ENCODE measurements at regions not wholly inside any gene's neighbourhood (a gene's known extent, or its start where the extent isn't known, plus 50 kb on each side); places are given as distances from the start of the nearest gene placed in this dataset.

DNA sequence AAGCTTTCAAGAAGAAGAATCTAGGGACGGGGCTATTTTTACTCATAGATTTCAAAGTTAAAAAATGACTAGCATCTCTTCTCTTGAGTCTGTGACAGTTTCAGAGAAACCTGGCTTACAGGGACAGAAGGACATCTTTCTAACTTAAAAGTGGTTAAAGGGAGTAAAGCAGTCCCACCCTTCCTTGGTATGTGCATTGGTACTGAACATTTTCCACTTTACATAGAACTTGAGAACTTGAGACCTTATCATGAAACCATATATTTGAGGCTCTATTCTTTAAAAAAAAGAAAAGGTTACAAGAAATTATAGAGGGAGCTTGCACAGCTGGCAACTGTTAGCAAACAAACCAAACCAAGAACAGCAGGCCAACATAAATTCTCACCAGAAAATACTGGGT is 73.4 kb upstream of the GAREM1 start:
- DNase-seq (ENCODE audit: low read depth): no peak

DNA sequence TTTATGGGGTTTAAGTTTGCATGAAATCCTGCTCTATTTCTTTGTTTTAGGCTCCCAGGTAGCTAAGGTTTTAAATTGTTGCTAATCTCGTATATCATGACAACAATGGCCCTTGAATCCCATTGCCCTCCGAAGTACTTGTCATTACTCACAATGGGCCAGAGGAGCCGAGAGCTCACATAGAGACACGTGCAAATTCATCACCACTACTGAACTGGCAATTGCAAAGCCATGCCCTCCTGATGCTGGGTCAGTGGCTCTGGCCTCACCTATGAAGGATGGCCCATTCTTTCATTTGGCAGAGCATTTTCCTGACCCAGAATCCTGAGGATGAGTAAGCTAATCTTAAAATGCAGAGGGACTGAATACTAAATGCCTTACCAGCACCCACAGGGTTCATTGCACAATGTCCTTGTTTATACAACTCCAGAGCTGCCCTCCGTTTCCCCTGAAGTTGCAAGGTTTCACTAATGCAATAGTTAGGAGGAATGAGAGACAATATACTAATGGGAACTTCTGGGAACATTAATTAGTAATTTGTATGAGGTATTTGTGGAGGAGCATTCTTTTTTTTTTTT is 71.6 kb upstream of the GAREM1 start:
- peak; percentile 45 for DNase-seq (ENCODE audit: low read depth)

DNA sequence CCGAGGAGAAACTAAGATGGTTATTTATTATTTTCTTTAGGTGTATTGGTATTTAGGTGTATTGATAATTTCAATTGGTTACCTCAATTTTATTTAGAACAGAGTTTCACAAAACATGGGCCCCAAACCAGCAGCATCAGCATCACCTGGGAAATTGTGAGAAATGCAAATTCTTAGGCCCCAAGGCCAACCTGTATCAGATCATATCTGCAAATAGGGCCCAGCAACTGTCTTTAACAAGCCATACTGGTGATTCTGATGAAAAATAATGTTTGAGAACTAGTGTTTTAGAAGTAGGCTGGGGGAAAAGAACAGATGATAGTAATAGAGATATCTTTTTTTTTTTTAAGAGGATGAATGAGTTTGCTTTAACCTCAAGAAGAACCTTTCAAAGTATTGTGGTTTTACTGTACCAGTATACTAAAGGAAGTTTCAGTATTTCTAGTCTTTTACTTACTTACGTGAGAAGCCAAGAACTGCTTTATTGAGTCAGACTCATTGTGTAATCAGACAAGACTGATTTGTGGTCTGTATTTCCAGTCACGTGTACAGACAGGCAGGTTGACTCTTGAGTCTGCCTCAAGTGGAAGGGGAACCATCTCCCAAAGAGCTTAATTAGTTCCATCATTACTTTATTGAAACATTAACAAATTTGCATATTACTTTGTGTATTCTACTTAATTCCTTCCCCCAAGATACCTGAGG is 60.4 kb upstream of the GAREM1 start:
- peak; percentile 74 for DNase-seq (ENCODE audit: low read depth)

DNA sequence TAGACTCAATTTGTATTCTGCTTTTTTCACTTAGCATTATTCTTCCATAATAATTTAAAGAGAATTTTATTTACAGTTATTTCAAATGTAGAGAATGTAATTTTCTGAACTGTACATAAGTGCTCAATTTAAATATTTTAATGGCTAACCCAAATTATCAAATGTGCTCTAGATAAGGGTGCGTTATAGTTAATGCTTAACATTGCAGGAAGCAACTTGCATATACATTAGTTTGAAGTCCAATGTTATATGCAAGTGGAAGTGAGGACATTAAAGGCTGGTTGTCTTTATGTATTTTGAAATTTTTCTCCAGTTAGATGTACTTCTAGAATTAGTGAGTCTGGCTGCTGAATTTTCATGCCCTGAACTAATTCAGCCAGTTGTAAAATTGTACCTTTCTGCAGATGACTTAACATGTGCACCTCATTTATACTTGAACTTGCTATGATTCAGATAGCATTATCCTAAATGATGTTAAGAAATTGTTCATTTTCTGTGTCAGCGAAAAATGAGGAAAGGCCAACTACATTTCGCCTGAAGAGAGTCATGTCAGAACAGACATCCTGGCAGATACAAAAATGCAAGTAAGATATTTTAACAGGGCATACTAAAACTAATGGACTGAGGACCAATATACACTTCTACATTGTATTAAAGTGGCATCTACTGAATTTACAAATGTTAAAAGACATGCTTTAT is 59.2 kb upstream of the GAREM1 start:
- no peak for DNase-seq (ENCODE audit: low read depth)

DNA sequence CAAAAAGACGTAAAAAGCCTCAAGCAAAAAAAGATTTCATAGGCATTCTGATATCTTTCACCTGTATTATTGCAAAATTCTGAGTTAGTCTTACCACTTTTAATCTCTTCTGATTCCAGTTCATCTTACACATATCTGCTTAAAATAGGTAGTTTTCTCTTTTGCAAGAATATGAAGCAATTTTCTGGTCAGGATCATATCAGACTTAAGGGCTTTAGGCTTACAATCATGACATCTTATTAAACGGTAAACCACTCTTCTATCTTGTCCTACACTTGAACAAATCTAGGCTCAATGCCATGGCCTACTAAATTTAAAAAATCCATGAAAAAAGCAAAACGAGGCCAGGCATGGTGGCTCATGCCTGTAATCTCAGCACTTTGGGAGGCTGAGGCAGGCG is 50.1 kb upstream of the GAREM1 start:
- DNase-seq (ENCODE audit: low read depth): no peak
